Ishikawa (cell line): ENCODE measurements at regions not wholly inside any gene's neighbourhood (a gene's known extent, or its start where the extent isn't known, plus 50 kb on each side); places are given as distances from the start of the nearest gene placed in this dataset.

Experiments used
- CEBPB ChIP-seq: IDR thresholded peaks from 2 replicates; pipeline ENCODE4 v1.6.1; 2012
- CREB1 ChIP-seq: IDR thresholded peaks from 2 replicates; pipeline ENCODE4 v1.6.1; 2012; ENCODE audit warnings: low read depth
- EGR1 ChIP-seq: IDR thresholded peaks from 2 replicates; pipeline ENCODE4 v1.6.1; 2012
- EP300 ChIP-seq: IDR thresholded peaks from 2 replicates; pipeline ENCODE4 v1.6.1; 2012; ENCODE audit warnings: borderline replicate concordance
- FOXM1 ChIP-seq: IDR thresholded peaks from 2 replicates; pipeline ENCODE4 v1.6.1; 2012; ENCODE audit warnings: low read depth, borderline replicate concordance
- MAX ChIP-seq: IDR thresholded peaks from 2 replicates; pipeline ENCODE4 v1.6.1; 2012
- NFIC ChIP-seq: IDR thresholded peaks from 2 replicates; pipeline ENCODE4 v1.6.1; 2012
- RAD21 ChIP-seq: IDR thresholded peaks from 2 replicates; pipeline ENCODE4 v1.6.1; 2012; ENCODE audit warnings: low read depth
- REST ChIP-seq: IDR thresholded peaks from 2 replicates; pipeline ENCODE4 v1.6.1; 2012; ENCODE audit warnings: low read depth, mild to moderate bottlenecking
- TAF1 ChIP-seq: IDR thresholded peaks from 2 replicates; pipeline ENCODE4 v1.6.1; 2012; ENCODE audit warnings: low read depth, mild to moderate bottlenecking
- TCF12 ChIP-seq: IDR thresholded peaks from 2 replicates; pipeline ENCODE4 v1.6.1; 2012; ENCODE audit warnings: low read depth
- TEAD4 ChIP-seq: IDR thresholded peaks from 2 replicates; pipeline ENCODE4 v1.6.1; 2012
- USF1 ChIP-seq: IDR thresholded peaks from 2 replicates; pipeline ENCODE4 v1.6.1; 2012
- ZBTB7A ChIP-seq: IDR thresholded peaks from 2 replicates; pipeline ENCODE4 v1.6.1; 2012; ENCODE audit warnings: low read depth

- no peak for TF ChIP-seq MAX
Observed at GRCh38 chr1:200266871-200267270, 143.0 kb downstream of the ZNF281 start.

GRCh38 chr1:200265881-200266280, 144.0 kb downstream of the ZNF281 start:
- no peak for TF ChIP-seq TAF1
- no peak for TF ChIP-seq TEAD4
- no peak for TF ChIP-seq NFIC
- no peak for TF ChIP-seq CEBPB

GRCh38 chr1:200265104-200265503, 144.7 kb downstream of the ZNF281 start:
- TF ChIP-seq NFIC (no peak), USF1 (no peak), MAX (no peak), TAF1 (no peak), EP300 (no peak), RAD21 (no peak), CREB1 (no peak), ZBTB7A (no peak)

- TF ChIP-seq USF1 (no peak), RAD21 (no peak), ZBTB7A (no peak), TCF12 (no peak), EP300 (no peak), CREB1 (no peak)
Observed at GRCh38 chr1:200263203-200263602, 146.6 kb downstream of the ZNF281 start.

- TF ChIP-seq RAD21: peak; percentile 11; the same call in 1 of the 2 replicates
- TF ChIP-seq CEBPB: no peak
- no peak for TF ChIP-seq TCF12
Observed at GRCh38 chr1:200262326-200262965, 147.4 kb downstream of the ZNF281 start.

GRCh38 chr1:200260597-200261335, 149.1 kb downstream of the ZNF281 start:
- TF ChIP-seq NFIC (no peak), CREB1 (no peak)

GRCh38 chr1:200258447-200259375, 151.1 kb downstream of the ZNF281 start:
- no peak for TF ChIP-seq EP300
- TF ChIP-seq RAD21: peak; percentile 48

- TF ChIP-seq REST (no peak), NFIC (no peak), FOXM1 (no peak), ZBTB7A (no peak), MAX (no peak), USF1 (no peak), CEBPB (no peak), TEAD4 (no peak), TCF12 (no peak), EP300 (no peak), TAF1 (no peak), EGR1 (no peak), CREB1 (no peak)
Observed at GRCh38 chr1:200257235-200257634, 152.6 kb downstream of the ZNF281 start.
